Raji (cell line): ENCODE measurements at regions not wholly inside any gene's neighbourhood (a gene's known extent, or its start where the extent isn't known, plus 50 kb on each side); places are given as distances from the start of the nearest gene placed in this dataset.

Experiments used
- POLR2A ChIP-seq: IDR thresholded peaks from 2 replicates; pipeline ENCODE4 v1.6.1; 2011; ENCODE audit warnings: low read depth, low read length, control low read depth; ENCODE audit not compliant: insufficient read depth

DNA sequence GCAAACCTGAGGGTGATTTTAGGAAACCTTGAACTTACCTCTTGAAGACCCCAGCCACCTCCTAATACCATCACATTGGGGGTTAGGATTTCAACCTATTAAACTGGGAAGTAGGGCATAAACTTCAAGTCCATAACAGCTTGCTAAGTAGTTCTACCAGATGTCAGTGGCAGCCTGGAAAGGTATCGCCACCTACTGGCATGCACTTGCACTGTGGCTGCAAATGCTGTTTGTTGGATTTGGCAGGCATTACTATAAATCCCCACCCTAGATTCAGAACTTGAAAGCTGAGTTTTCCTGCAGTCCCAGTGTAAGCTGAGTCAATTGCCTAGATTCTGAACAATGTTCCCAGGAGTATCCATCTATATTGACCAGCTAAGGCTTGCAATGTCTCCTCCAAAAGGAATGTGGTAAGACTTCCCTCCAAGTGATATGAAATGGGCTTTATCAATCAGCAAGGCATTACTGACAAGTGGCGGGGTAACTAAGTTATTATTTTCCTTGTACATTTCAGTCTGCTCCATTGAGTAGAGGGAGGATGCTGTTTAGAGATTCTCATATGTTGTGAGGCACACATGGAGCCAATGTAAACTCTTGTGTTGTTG lies 474.5 kb downstream of the PTPRC start:
- TF ChIP-seq POLR2A = no peak

DNA sequence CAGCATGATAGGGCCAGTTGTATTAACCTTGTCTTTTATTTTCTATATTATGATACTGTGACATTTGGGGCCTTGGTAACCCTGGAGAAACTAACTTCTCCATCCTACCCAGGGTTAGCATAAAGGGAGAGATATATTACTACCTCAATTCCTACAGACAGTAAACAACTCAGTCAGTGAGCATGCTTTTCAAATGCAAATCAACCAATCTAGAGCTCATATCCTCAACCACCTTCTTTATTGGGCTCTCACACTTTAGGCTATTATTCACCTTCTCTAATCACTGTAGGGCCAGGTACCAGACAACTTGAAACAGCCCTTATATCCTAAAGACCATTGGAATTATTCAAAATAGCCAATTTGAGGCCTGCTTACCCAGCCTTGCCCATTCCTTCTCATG lies 477.6 kb downstream of the PTPRC start:
- TF ChIP-seq POLR2A = no peak

DNA sequence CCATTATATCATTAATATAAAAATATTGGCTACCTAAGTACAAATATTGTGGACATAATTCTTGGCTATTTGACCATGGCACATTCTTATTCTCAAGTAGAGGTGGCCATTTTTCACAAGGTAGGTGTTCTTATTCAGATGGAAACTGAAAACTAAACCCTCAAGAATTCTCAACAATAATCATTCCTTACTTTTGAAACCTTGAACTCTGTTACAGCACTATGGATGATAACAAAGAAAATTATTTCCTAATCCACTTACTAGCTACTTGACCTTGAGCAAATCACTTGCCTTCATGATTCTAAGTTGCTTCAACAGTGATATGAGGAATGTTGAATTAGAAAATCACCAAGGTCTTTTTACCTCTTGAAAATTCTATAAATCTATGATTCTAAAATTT lies 482.2 kb downstream of the PTPRC start:
- no peak for TF ChIP-seq POLR2A

DNA sequence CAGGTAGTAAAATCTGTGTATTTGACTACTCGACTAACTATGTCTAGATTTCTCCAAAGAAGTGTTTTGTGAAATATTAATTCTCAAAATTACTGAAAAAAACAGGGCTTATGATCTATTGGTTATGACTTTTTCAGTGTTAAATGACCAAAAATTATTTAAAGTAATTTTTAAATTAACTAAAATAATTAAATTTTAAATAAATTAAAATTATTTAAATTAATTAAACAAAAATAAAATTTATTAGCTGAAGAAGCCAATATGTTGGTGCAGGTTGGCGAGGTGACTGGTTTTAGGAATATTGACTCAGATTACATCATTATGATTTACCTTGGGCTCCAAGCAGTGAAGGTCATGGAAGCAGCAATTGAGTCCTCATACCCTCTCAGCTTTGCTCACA lies 483.2 kb downstream of the PTPRC start:
- TF ChIP-seq POLR2A = no peak

DNA sequence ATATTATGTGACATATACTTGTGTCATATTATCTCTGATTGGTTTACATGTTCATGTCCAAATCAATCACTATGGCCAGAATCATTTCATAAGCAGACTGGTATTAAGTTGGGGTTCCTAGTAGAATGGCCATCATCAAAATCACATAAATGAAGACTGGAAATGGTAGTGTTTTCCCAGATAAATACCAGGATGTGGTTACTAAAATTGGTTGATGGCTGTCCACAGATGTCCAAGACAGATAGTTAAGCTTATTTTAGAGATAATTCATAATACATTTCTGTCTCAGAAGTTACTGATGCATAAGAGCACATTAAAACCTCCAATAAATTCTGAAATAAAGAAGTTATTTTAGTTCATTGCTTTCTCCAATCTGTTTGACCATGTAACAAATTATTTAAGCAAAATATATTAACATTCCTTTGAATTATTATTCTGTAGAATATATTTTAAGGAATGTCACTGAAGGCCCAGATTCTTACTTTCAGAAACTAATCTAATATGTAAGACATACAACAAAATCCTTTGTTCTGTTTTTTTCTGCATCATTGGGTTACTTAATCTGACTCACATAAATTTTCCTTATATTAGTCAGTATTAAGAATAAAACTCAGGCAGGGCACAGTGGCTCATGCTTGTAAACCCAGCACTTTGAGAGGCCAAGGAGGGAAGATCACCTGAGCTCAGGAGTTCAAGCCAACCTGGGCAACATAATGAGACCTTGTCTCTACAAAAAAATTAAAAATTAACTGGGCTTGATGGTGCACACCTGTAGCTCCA lies 483.9 kb downstream of the PTPRC start:
- no peak for TF ChIP-seq POLR2A

DNA sequence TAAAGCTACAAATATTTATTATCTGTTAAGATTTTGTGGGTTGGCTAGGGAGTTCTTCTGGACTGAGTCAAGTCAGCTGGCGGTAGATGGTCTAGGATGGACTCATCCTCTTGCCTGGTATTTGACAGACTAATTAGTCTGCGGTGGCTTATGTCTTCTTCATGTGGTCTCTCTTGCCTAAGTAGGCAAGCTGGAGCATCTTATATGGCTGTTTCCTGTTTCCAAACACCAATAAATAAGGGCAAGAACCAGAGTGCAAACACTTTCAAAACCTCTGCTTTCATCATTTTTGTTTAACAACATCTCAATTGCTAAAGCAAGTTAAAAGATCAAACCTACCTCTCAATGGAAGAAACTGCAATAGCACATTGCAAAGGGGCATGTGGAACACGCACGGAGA lies 484.8 kb downstream of the PTPRC start:
- no peak for TF ChIP-seq POLR2A

DNA sequence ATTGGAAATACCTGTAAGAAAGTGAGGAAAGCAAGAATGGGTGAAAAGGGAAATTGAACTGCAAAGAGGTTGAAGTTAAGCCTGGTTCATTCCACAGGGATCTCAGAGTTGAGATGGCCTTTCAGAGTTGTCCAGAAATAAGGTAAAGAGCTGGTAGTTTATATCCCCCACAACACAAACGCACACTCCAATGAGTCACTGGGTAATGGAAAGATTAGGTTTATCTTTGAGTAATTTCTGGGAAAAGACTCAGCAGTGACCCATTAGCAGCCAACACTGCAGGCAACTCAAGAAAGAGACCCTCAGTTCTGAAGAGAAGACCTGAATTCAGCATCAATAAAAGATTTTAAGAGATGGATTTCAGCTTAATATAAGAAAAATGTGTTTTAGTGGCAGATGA lies 485.5 kb downstream of the PTPRC start:
- TF ChIP-seq POLR2A = no peak

DNA sequence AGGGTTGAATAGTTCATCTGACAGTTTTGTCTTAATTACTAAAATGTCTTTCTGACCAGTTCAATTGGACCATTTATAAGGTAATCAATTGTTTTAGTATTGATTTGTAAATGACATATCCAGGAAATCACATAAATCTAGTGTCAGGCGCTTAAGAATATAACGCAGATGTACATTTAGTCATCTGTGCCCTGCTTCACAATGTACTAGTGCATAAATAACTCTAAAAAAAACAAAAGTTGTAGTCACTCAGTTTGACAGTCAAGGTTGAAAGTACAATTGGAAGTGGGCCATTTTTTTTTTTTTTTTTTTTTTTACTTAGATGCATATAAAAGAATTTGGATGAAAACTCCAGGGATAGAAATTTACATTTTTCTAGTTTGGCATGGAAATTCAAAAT lies 490.4 kb downstream of the PTPRC start:
- no peak for TF ChIP-seq POLR2A

DNA sequence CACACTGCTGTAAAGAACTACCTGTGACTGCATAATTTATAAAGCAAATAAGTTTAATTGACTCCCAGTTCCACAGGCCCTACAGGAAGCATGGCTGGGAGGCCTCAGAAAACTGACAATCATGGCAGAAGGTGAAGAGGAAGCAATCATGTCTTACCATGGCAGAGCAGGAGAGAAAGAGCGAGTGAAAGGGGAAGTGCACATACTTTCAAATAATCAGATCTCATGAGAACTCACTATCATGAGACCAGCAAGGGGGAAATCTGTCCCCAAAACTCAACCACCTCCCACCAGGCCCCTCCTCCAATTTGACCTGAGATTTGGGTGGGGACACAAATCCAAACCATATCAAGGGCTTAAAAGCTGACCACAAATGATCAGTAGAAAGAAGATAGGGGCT lies 493.2 kb downstream of the PTPRC start:
- no peak for TF ChIP-seq POLR2A

DNA sequence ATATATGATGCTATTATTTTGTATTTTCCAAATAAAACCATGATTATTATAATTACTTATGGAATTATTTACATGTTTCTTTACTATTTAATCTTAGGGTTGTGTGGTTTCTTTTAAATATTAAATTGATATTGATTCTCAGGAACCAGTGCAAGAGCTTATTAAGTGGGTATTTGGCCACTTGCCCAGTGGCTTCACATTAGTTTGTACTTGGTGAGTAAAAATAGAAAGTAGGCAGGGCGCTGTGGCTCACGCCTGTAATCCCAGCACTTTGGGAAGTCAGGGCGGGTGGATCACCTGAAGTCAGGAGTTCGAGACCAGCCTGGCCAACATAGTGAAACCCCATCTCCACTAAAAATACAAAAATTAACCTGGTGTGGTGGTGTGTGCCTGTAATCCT lies 497.1 kb downstream of the PTPRC start:
- TF ChIP-seq POLR2A = no peak

DNA sequence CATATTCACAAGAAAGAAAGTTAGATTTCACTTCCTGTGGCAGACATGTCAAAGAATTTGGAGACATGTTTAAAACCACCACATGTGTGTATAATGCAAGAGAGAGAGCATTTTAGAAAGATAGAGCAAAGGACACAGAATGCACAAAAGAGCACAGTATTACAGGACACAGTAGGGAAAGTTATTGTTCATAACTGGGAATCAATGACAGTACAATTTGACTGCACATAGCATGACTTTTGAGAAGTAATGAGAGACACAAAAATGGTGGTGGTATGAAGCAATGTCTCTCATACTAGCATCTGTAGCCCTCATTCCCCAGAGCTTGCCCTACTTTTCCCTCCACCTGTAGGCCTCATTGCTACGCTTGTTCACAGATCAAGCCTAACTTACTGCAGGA lies 499.2 kb downstream of the PTPRC start:
- TF ChIP-seq POLR2A = no peak

DNA sequence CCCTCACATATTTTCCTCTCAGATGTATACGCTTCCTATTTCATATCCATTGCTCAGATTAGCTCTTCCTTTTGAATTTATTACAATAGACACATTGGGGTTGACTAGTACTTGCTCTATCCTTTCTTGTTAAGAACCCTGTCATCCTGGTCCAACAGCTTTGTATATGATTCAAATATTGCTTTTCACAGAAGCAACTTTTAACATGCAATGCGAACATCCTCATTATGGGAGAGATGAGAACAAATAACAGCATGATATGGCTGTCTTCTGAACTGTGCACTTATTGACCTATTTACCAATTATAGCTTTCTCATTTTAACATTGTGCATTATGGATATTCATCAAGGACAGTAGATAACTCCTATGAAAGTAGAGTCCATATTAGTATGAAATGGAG lies 510.8 kb downstream of the PTPRC start:
- no peak for TF ChIP-seq POLR2A

DNA sequence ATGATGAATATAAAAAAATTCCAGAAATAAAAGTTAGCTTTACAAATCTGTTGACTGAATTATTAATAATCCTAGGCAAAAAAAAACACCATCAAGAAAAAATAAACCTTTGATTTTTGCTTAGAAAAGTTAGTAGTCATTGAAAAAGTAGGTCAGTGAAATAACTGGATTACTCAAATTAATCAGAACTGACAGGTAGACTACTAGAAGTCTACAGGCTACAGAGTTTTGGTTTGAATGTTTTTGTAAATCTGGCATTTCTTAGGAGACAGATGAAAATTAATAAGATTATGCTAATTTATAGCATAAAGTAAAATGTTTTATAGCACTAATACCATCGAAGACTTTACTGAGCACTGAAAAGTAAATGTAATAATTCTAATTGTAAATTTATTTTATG lies 511.9 kb downstream of the PTPRC start:
- TF ChIP-seq POLR2A = no peak

DNA sequence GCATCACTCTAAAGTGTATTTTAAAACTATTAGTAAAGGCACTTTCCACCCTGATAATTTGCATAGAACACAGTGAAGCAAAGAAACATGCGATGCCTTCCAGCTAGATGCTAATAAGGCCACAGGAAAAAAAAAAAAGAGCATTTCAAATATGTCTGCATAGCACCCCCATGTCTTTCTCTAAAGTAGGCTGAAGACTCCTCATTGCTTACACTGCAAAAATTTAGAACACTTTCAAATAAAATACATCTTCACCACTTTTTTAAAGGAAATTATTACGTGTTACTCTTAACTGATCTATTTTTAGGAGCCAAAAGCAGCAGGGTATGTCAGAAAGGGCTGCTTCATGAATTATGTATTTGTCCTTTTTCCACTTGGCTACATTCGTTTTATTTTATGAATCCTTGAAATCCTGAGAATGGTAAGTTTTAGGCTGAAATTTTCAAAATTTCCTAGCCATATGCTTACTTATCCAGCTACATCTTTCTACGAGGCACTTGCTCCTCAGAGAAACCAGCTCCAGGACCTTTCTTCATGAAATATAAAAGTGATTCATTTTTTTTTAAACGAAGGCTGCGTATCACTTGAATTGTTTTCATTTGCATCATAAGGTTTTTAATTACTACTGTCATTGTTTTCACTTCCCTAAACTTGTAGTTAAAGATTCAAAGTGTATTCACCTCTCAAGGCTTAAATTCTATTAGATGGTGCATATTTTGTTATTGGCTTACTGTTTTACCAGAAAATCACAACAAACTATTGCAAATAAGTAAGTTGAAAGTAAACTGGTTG lies 513.0 kb downstream of the PTPRC start:
- no peak for TF ChIP-seq POLR2A

DNA sequence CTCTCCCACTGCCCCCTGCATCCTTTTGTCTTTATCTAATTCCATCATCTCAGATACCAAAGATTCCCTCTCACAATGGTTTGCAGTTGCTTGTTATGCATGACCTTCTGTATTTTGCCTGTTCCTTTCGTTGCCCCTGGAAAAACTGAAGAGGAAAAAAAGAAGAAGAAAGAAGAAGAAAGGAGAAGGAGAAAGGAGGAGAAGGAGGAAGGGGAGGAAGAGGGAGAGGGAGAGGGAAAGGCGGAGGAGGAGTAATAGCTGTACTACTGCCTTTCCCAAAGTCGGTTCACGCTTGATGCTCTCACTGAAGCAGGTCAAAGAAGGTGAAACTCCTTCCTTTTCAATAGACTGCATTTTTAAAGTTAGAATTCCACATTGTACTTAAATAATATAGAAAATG lies 513.8 kb downstream of the PTPRC start:
- TF ChIP-seq POLR2A = no peak
